Fibroblast of lung (primary cell): ENCODE measurements at regions not wholly inside any gene's neighbourhood (a gene's known extent, or its start where the extent isn't known, plus 50 kb on each side); places are given as distances from the start of the nearest gene placed in this dataset.

Experiments used
- DNase-seq, 2 donors: peaks; one replicate each; pipeline versions ENCODE4 v3.0.0 to v3.0.0-alpha.2; 2010; ENCODE audit warnings: low read depth in 2 of 2
- H2AFZ ChIP-seq: 2 replicates; pipeline ENCODE4 v1.5.1; 2012; ENCODE audit warnings: low read length, control low read depth, inconsistent platforms
- H3K27ac ChIP-seq: 2 replicates; pipeline ENCODE4 v1.5.1; 2011; ENCODE audit warnings: low read length, control low read depth; ENCODE audit not compliant: insufficient read depth
- H3K27me3 ChIP-seq: 2 replicates; pipeline ENCODE4 v1.5.1; 2011; ENCODE audit warnings: mild to moderate bottlenecking, low read length; ENCODE audit not compliant: control insufficient read depth, insufficient read depth
- H3K36me3 ChIP-seq: 2 replicates; pipeline ENCODE4 v1.5.1; 2011; ENCODE audit warnings: low read length; ENCODE audit not compliant: control insufficient read depth, insufficient read depth
- H3K4me1 ChIP-seq: 2 replicates; pipeline ENCODE4 v1.5.1; 2011; ENCODE audit warnings: low read length; ENCODE audit not compliant: control insufficient read depth, insufficient read depth; ENCODE audit errors: extremely low read depth
- H3K4me2 ChIP-seq: 2 replicates; pipeline ENCODE4 v1.5.1; 2011; ENCODE audit warnings: low read length, control low read depth; ENCODE audit not compliant: insufficient read depth; ENCODE audit errors: extremely low read depth
- H3K4me3 ChIP-seq, 4 experiments: fragments of 200-600 bp in 1 of 4; sonication (generic) in 1 of 4; replicated peaks in 1 of 4; 2 replicates each; pipeline ENCODE4 v1.5.1; 2011 to 2016; ENCODE audit warnings: low read length in 4 of 4, low read depth in 3 of 4, mild to moderate bottlenecking in 3 of 4, control low read depth in 2 of 4, inconsistent platforms in 1 of 4, mixed read lengths in 1 of 4; ENCODE audit not compliant: insufficient read depth in 1 of 4; ENCODE audit errors: control extremely low read depth in 1 of 4
- H3K79me2 ChIP-seq: 2 replicates; pipeline ENCODE4 v1.5.1; 2012; ENCODE audit warnings: mild to moderate bottlenecking, low read length, inconsistent platforms; ENCODE audit not compliant: control insufficient read depth, insufficient read depth
- H3K9ac ChIP-seq: 2 replicates; pipeline ENCODE4 v1.5.1; 2011; ENCODE audit warnings: mild to moderate bottlenecking, low read length, control low read depth; ENCODE audit not compliant: insufficient read depth
- H3K9me3 ChIP-seq: 2 replicates; pipeline ENCODE4 v1.5.1; 2012; ENCODE audit warnings: low read depth, low read length; ENCODE audit not compliant: control insufficient read depth, insufficient read depth
- H4K20me1 ChIP-seq: 2 replicates; pipeline ENCODE4 v1.5.1; 2011; ENCODE audit warnings: low read length; ENCODE audit not compliant: control insufficient read depth, insufficient read depth; ENCODE audit errors: extremely low read depth
- CTCF ChIP-seq, 2 donors: IDR thresholded peaks in 1 of 2; conservative IDR thresholded peaks in 1 of 2; 1 replicate in 1 of 2; 2 replicates in 1 of 2; pipeline ENCODE4 v1.5.1; 2011 to 2012; ENCODE audit warnings: low read length in 2 of 2, control low read depth in 1 of 2, inconsistent platforms in 1 of 2, low read depth in 1 of 2, mild to moderate bottlenecking in 1 of 2
- EZH2 ChIP-seq: IDR thresholded peaks from 2 replicates; pipeline ENCODE4 v1.5.1; 2012; ENCODE audit warnings: low read length, control low read depth, mild to moderate bottlenecking; ENCODE audit errors: missing control alignments

GRCh38 chr10:64636461-64636860 lies 1115.3 kb downstream of the REEP3 start:
- no peak overlapping the region for H3K9ac ChIP-seq
- no peaks in the 10 kb centered on the region for H3K27me3 ChIP-seq
- TF ChIP-seq CTCF (conservative IDR thresholded peaks at IDR 0.05 in 1 of 2, IDR thresholded peaks at IDR 0.05 in 1 of 2; ENCODE audit: low read depth in 1 of 2, low read length in 2 of 2) (no peak), EZH2 (no peak)
- H3K27ac ChIP-seq, result no peak overlapping the region
- H3K9me3 ChIP-seq, result no peaks in the 10 kb centered on the region
- H3K79me2 ChIP-seq, result no peaks in the 10 kb centered on the region
- H3K4me1 ChIP-seq, result no peaks in the 10 kb centered on the region
- no peak overlapping the region for H2AFZ ChIP-seq
- H3K4me3 ChIP-seq, result no peak overlapping the region
- no peak for DNase-seq
- no peak overlapping the region for H3K4me2 ChIP-seq
- H3K36me3 ChIP-seq, result no peaks in the 10 kb centered on the region
- H4K20me1 ChIP-seq, result no peaks in the 10 kb centered on the region

GRCh38 chr10:64637939-64638338 lies 1116.7 kb downstream of the REEP3 start:
- no peaks in the 10 kb centered on the region for H3K4me1 ChIP-seq
- no peaks in the 10 kb centered on the region for H3K36me3 ChIP-seq
- H3K9ac ChIP-seq, result no peak overlapping the region
- H3K4me3 ChIP-seq, result no peak overlapping the region
- H4K20me1 ChIP-seq, result no peaks in the 10 kb centered on the region
- no peak overlapping the region for H3K27ac ChIP-seq
- H3K79me2 ChIP-seq, result no peaks in the 10 kb centered on the region
- no peak overlapping the region for H2AFZ ChIP-seq
- H3K9me3 ChIP-seq, result no peaks in the 10 kb centered on the region
- DNase-seq, result no peak
- TF ChIP-seq CTCF (conservative IDR thresholded peaks at IDR 0.05 in 1 of 2, IDR thresholded peaks at IDR 0.05 in 1 of 2; ENCODE audit: low read depth in 1 of 2, low read length in 2 of 2) (no peak), EZH2 (no peak)
- no peak overlapping the region for H3K4me2 ChIP-seq
- H3K27me3 ChIP-seq, result no peaks in the 10 kb centered on the region

GRCh38 chr10:64648915-64649314 lies 1127.7 kb downstream of the REEP3 start:
- no peaks in the 10 kb centered on the region for H3K4me1 ChIP-seq
- DNase-seq, result no peak
- H3K36me3 ChIP-seq, result no peaks in the 10 kb centered on the region
- no peaks in the 10 kb centered on the region for H3K27me3 ChIP-seq
- H3K9ac ChIP-seq, result no peak overlapping the region
- H2AFZ ChIP-seq, result no peak overlapping the region
- H3K27ac ChIP-seq, result no peak overlapping the region
- no peak overlapping the region for H3K4me2 ChIP-seq
- TF ChIP-seq CTCF (conservative IDR thresholded peaks at IDR 0.05 in 1 of 2, IDR thresholded peaks at IDR 0.05 in 1 of 2; ENCODE audit: low read depth in 1 of 2, low read length in 2 of 2) (no peak), EZH2 (no peak)
- H3K4me3 ChIP-seq, result no peak overlapping the region
- no peaks in the 10 kb centered on the region for H4K20me1 ChIP-seq
- no peaks in the 10 kb centered on the region for H3K79me2 ChIP-seq
- H3K9me3 ChIP-seq, result no peaks in the 10 kb centered on the region
